B cell (primary cell): ENCODE measurements at regions not wholly inside any gene's neighbourhood (a gene's known extent, or its start where the extent isn't known, plus 50 kb on each side); places are given as distances from the start of the nearest gene placed in this dataset.

Experiments used
- ATAC-seq: fragments of 200-7000 bp; cut with Tn5 transposase; one replicate; pipeline ENCODE4 v1.10.0; 2021; ENCODE audit warnings: low read depth, mild to moderate bottlenecking, moderate number of reproducible peaks, moderate library complexity
- CTCF ChIA-PET: fragments of 350-600 bp; sonication (Branson Sonifier 250); formaldehyde crosslinking; loops from one replicate; lab custom pipeline; 2021; ENCODE audit warnings: antibody characterized with exemption, inconsistent platforms; lab: Charles Lee
- POLR2A ChIA-PET: fragments of 350-600 bp; sonication (Branson Sonifier 250); formaldehyde crosslinking; loops from one replicate; lab custom pipeline; 2021; ENCODE audit warnings: antibody characterized with exemption; lab: Charles Lee
- DNase-seq: peaks from one replicate; pipeline ENCODE4 v3.0.0; 2013
- H2AFZ ChIP-seq: 2 replicates; pipeline ENCODE4 v1.6.1; 2012; ENCODE audit warnings: mild to moderate bottlenecking, low read depth, low read length; ENCODE audit not compliant: insufficient read depth, poor library complexity, severe bottlenecking
- H3K27ac ChIP-seq, 2 donors: 1 replicate in 1 of 2; 2 replicates in 1 of 2; pipeline ENCODE4 v1.5.1; 2012 to 2013; ENCODE audit warnings: low read length in 2 of 2, mild to moderate bottlenecking in 2 of 2, moderate library complexity in 1 of 2
- H3K27me3 ChIP-seq, 4 experiments: fragments of 200-600 bp in 1 of 4; sonication (generic) in 1 of 4; replicated peaks in 1 of 4; 1 replicate in 2 of 4; 2 replicates in 2 of 4; pipeline versions ENCODE4 v1.6.1 to v1.7.0; 2013 to 2016; ENCODE audit warnings: low read length in 3 of 4, mild to moderate bottlenecking in 2 of 4, mixed read lengths in 1 of 4, moderate library complexity in 1 of 4; ENCODE audit not compliant: insufficient read depth in 4 of 4, control insufficient read depth in 3 of 4; ENCODE audit errors: control extremely low read depth in 1 of 4
- H3K36me3 ChIP-seq, 2 experiments: replicated peaks in 1 of 2; 1 replicate in 1 of 2; 2 replicates in 1 of 2; pipeline versions ENCODE4 v1.6.1 to v1.7.1; 2013; ENCODE audit warnings: low read length in 1 of 2; ENCODE audit not compliant: insufficient read depth in 2 of 2, control insufficient read depth in 1 of 2; ENCODE audit errors: control extremely low read depth in 1 of 2, extremely low read depth in 1 of 2
- H3K4me1 ChIP-seq, 2 donors: fragments of 200-600 bp in 1 of 2; sonication (generic) in 1 of 2; 1 replicate in 1 of 2; 2 replicates in 1 of 2; pipeline versions ENCODE4 v1.5.1 to v1.6.1; 2013 to 2017; ENCODE audit warnings: low read length in 2 of 2; ENCODE audit not compliant: control insufficient read depth in 2 of 2, insufficient read depth in 2 of 2
- H3K4me2 ChIP-seq: replicated peaks from 2 replicates; pipeline ENCODE3; 2012; ENCODE audit warnings: mild to moderate bottlenecking, low read depth, low read length; ENCODE audit not compliant: poor library complexity, severe bottlenecking
- H3K4me3 ChIP-seq, 5 experiments: fragments of 200-600 bp in 1 of 5; sonication (generic) in 1 of 5; 1 replicate in 3 of 5; 2 replicates in 2 of 5; pipeline versions ENCODE4 v1.5.1 to v1.7.0; 2011 to 2016; ENCODE audit warnings: low read length in 4 of 5, mild to moderate bottlenecking in 4 of 5, low read depth in 2 of 5, control low read depth in 1 of 5, moderate library complexity in 1 of 5; ENCODE audit not compliant: insufficient read depth in 1 of 5; ENCODE audit errors: control extremely low read depth in 1 of 5, extremely low read depth in 1 of 5
- H3K79me2 ChIP-seq: fragments of 200-600 bp; sonication (generic); one replicate; pipeline ENCODE4 v1.6.0; 2016; ENCODE audit warnings: low read length; ENCODE audit not compliant: control insufficient read depth, insufficient read depth
- H3K9ac ChIP-seq: fragments of 200-600 bp; sonication (generic); 2 replicates; pipeline ENCODE4 v1.6.1; 2017; ENCODE audit warnings: mild to moderate bottlenecking, low read length, moderate library complexity
- H3K9me3 ChIP-seq, 3 donors: one replicate each; pipeline versions ENCODE4 v1.6.1 to v1.7.1; 2013; ENCODE audit warnings: low read length in 2 of 3; ENCODE audit not compliant: control insufficient read depth in 2 of 3, insufficient read depth in 1 of 3; ENCODE audit errors: control extremely low read depth in 1 of 3
- H4K20me1 ChIP-seq: 2 replicates; pipeline ENCODE4 v1.6.0; 2012; ENCODE audit warnings: mild to moderate bottlenecking, low read length; ENCODE audit not compliant: insufficient read depth, control insufficient read depth, poor library complexity, severe bottlenecking
- H3K27ac Mint-ChIP-seq: one replicate; pipeline ENCODE4 v1.8.0; 2021; ENCODE audit warnings: mixed read lengths
- H3K27me3 Mint-ChIP-seq: one replicate; pipeline ENCODE4 v1.8.0; 2021; ENCODE audit warnings: mixed read lengths
- H3K4me1 Mint-ChIP-seq: one replicate; pipeline ENCODE4 v1.8.0; 2021; ENCODE audit warnings: mixed read lengths
- H3K4me3 Mint-ChIP-seq: one replicate; pipeline ENCODE4 v1.8.0; 2021; ENCODE audit warnings: mixed read lengths
- H3K9me3 Mint-ChIP-seq: one replicate; pipeline ENCODE4 v1.8.0; 2022; ENCODE audit warnings: mixed read lengths; ENCODE audit not compliant: insufficient read depth
- EZH2 ChIP-seq: IDR thresholded peaks from 2 replicates; pipeline ENCODE4 v1.6.1; 2012; ENCODE audit warnings: borderline replicate concordance, low read depth, mild to moderate bottlenecking, moderate library complexity, low read length; ENCODE audit not compliant: insufficient read depth, poor library complexity, severe bottlenecking
- WGBS: methylation state at CpG from one replicate; pipeline ENCODE4 v1.1.5; 2013; ENCODE audit warnings: missing lambda C conversion rate; ENCODE audit not compliant: insufficient coverage; 5-methylcytosine and 5-hydroxymethylcytosine counted together
- intact Hi-C: fragments of 100-400 bp; cut with micrococcal nuclease; formaldehyde crosslinking; loops from one replicate; pipeline ENCODE4 v1.10.0; 2022
- TF ChIP-seq, protein P1 (sequence below): fragments of 200-600 bp; IDR thresholded peaks from one replicate; pipeline ENCODE4 v1.8.0; 2022; ENCODE audit warnings: antibody characterized with exemption, mild to moderate bottlenecking

DNA sequence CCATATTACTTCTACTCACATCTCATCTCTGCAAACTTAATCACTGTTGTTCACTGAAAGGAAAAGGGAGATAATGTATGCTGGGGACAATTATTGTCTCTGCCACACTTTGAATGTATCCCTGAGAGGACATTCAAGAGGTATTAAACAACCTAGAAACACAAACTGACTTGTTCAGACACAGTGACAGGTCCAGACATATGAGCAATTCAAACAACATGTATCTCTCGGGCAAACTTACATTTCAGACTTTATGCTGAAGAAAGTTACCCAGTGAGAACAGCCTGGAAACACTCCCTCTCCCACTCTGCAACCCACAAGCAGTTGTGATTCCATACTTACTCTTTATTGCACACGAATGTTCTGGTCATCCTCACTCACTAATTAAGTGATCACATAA is 968.7 kb upstream of the SLC10A2 start:
- Mint-ChIP-seq H3K9me3 (peaks cover 2% of the 10 kb centered on the region), H3K4me3 (no peak overlapping the region), H3K4me1 (no peaks in the 10 kb centered on the region), H3K27me3 (no peaks in the 10 kb centered on the region), H3K27ac (no peak overlapping the region)
- Histone ChIP-seq H3K79me2 (no peaks in the 10 kb centered on the region), H3K4me2 (no peak overlapping the region), H3K4me3 (no peak overlapping the region), H3K36me3 (no peaks in the 10 kb centered on the region), H3K27me3 (no peaks in the 10 kb centered on the region), H3K27ac (no peak overlapping the region), H2AFZ (no peak overlapping the region), H3K9me3 (no peaks in the 10 kb centered on the region), H4K20me1 (no peaks in the 10 kb centered on the region), H3K9ac (no peak overlapping the region), H3K4me1 (no peaks in the 10 kb centered on the region)
- CTCF ChIA-PET = no interaction called here
- no peak for TF ChIP-seq EZH2
- TF ChIP-seq, protein P1, sequence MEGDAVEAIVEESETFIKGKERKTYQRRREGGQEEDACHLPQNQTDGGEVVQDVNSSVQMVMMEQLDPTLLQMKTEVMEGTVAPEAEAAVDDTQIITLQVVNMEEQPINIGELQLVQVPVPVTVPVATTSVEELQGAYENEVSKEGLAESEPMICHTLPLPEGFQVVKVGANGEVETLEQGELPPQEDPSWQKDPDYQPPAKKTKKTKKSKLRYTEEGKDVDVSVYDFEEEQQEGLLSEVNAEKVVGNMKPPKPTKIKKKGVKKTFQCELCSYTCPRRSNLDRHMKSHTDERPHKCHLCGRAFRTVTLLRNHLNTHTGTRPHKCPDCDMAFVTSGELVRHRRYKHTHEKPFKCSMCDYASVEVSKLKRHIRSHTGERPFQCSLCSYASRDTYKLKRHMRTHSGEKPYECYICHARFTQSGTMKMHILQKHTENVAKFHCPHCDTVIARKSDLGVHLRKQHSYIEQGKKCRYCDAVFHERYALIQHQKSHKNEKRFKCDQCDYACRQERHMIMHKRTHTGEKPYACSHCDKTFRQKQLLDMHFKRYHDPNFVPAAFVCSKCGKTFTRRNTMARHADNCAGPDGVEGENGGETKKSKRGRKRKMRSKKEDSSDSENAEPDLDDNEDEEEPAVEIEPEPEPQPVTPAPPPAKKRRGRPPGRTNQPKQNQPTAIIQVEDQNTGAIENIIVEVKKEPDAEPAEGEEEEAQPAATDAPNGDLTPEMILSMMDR = no peak
- no peak for ATAC-seq
- WGBS = 89% methylated on average over 1 of the region's 2 CpGs
- no peak for DNase-seq
- intact Hi-C loops = no loop called here
- POLR2A ChIA-PET = no interaction called here

DNA sequence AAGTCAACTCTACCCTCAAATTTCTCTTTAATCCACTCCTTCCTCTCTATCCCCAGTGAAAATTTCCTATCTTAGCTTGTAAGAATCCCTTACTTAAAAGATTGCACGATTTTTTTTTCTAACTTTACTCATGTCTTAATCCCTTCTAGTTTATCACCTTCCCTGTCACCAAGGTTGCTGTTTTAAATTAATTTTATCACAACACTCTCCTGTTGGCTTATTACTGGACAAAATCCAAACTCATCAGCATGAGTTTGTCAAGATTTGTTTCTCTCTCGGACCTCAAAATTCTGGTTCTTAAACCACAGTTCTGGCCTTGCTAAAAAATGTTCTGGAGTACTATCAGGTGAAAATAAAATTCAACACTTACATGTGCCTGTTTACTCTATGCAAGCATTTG is 959.1 kb upstream of the SLC10A2 start:
- no peak overlapping the region for H3K27ac Mint-ChIP-seq
- 78% methylated on average over 1 of the region's 2 CpGs for WGBS
- ATAC-seq = no peak

More for the DNA sequence above, 959.1 kb upstream of the SLC10A2 start:
- ChIA-PET CTCF (no interaction called here), POLR2A (no interaction called here)
- H3K27me3 ChIP-seq = no peaks in the 10 kb centered on the region
- no peaks in the 10 kb centered on the region for H3K4me1 ChIP-seq
- no peaks in the 10 kb centered on the region for H3K79me2 ChIP-seq
- H3K9me3 ChIP-seq = no peaks in the 10 kb centered on the region
- Mint-ChIP-seq H3K4me3 (no peak overlapping the region), H3K9me3 (no peaks in the 10 kb centered on the region), H3K27me3 (no peaks in the 10 kb centered on the region), H3K4me1 (no peaks in the 10 kb centered on the region)
- H3K27ac ChIP-seq = no peak overlapping the region
- no peaks in the 10 kb centered on the region for H3K36me3 ChIP-seq
- H3K4me2 ChIP-seq = no peak overlapping the region
- no peak overlapping the region for H3K9ac ChIP-seq
- intact Hi-C loops = no loop called here
- no peak for DNase-seq
- no peaks in the 10 kb centered on the region for H4K20me1 ChIP-seq
- no peak overlapping the region for H3K4me3 ChIP-seq
- TF ChIP-seq, protein P1 = no peak
- no peak for TF ChIP-seq EZH2
- H2AFZ ChIP-seq = no peak overlapping the region
